HFFc6 (cell line): ENCODE measurements at regions not wholly inside any gene's neighbourhood (a gene's known extent, or its start where the extent isn't known, plus 50 kb on each side); places are given as distances from the start of the nearest gene placed in this dataset.

ENCODE experiments used
- DNase-seq: peaks from one replicate; pipeline ENCODE4 v3.0.0-alpha.2; 2018
- H3K27ac Mint-ChIP-seq: 2 replicates; pipeline ENCODE4 v1.8.0; 2020; ENCODE audit warnings: mild to moderate bottlenecking, mixed read lengths
- H3K27me3 Mint-ChIP-seq: 2 replicates; pipeline ENCODE4 v1.8.0; 2021; ENCODE audit warnings: mild to moderate bottlenecking, moderate library complexity, mixed read lengths; ENCODE audit not compliant: insufficient read depth
- H3K36me3 Mint-ChIP-seq: 2 replicates; pipeline ENCODE4 v1.8.0; 2021; ENCODE audit warnings: low read depth, mixed read lengths
- H3K4me1 Mint-ChIP-seq: 2 replicates; pipeline ENCODE4 v1.8.0; 2020; ENCODE audit warnings: low read depth, mixed read lengths
- H3K4me3 Mint-ChIP-seq: 2 replicates; pipeline ENCODE4 v1.8.0; 2020; ENCODE audit warnings: mild to moderate bottlenecking, moderate library complexity, mixed read lengths
- H3K9me3 Mint-ChIP-seq: 2 replicates; pipeline ENCODE4 v1.8.0; 2020; ENCODE audit warnings: mild to moderate bottlenecking, mixed read lengths
- CTCF ChIP-seq: fragments of 200-600 bp; sonication (generic); IDR thresholded peaks from 2 replicates; pipeline ENCODE4 v1.5.0; 2021; ENCODE audit warnings: antibody characterized with exemption, mild to moderate bottlenecking

- no peak for TF ChIP-seq CTCF
- Mint-ChIP-seq H3K36me3 (no peaks in the 10 kb centered on the region), H3K27ac (no peak overlapping the region), H3K4me3 (no peak overlapping the region), H3K27me3 (0 out of 2 replicates have a peak, but pooled peaks cover 2% of the 10 kb centered on the region), H3K4me1 (no peaks in the 10 kb centered on the region), H3K9me3 (peaks cover 41% of the 10 kb centered on the region)
- DNase-seq = no peak
Measured at GRCh38 chr10:107656932-107657331, 492.4 kb upstream of the SORCS1 start.

- TF ChIP-seq CTCF = no peak
- Mint-ChIP-seq H3K36me3 (no peaks in the 10 kb centered on the region), H3K9me3 (peaks cover 25% of the 10 kb centered on the region), H3K27ac (no peak overlapping the region), H3K4me3 (peak overlapping the region; percentile 42; the same call in 1 of the 2 replicates), H3K4me1 (no peaks in the 10 kb centered on the region), H3K27me3 (peaks cover 2% of the 10 kb centered on the region; the same call in 1 of the 2 replicates)
- no peak for DNase-seq
Measured at GRCh38 chr10:107653832-107654287, 489.4 kb upstream of the SORCS1 start.

- DNase-seq = no peak
- no peak for TF ChIP-seq CTCF
- no peak overlapping the region for H3K4me3 Mint-ChIP-seq
- H3K36me3 Mint-ChIP-seq = no peaks in the 10 kb centered on the region
- peaks cover 18% of the 10 kb centered on the region for H3K9me3 Mint-ChIP-seq
- no peak overlapping the region for H3K27ac Mint-ChIP-seq
- H3K4me1 Mint-ChIP-seq = no peaks in the 10 kb centered on the region
- H3K27me3 Mint-ChIP-seq = no peaks in the 10 kb centered on the region; the same call in 1 of the 2 replicates
Measured at GRCh38 chr10:107650939-107651338, 486.4 kb upstream of the SORCS1 start.

- H3K27ac Mint-ChIP-seq = no peak overlapping the region
- no peak overlapping the region for H3K4me3 Mint-ChIP-seq
- peaks cover 12% of the 10 kb centered on the region for H3K9me3 Mint-ChIP-seq
- TF ChIP-seq CTCF = no peak
- DNase-seq = no peak
- H3K27me3 Mint-ChIP-seq = no peaks in the 10 kb centered on the region; the same call in 1 of the 2 replicates
- no peaks in the 10 kb centered on the region for H3K36me3 Mint-ChIP-seq
- H3K4me1 Mint-ChIP-seq = no peaks in the 10 kb centered on the region
Measured at GRCh38 chr10:107649249-107649648, 484.7 kb upstream of the SORCS1 start.

GRCh38 chr10:107647462-107647861, 483.0 kb upstream of the SORCS1 start:
- DNase-seq = no peak
- TF ChIP-seq CTCF = no peak
- Mint-ChIP-seq H3K27ac (no peak overlapping the region), H3K4me1 (no peaks in the 10 kb centered on the region), H3K4me3 (no peak overlapping the region), H3K9me3 (peaks cover 20% of the 10 kb centered on the region), H3K27me3 (no peaks in the 10 kb centered on the region; the same call in 1 of the 2 replicates), H3K36me3 (no peaks in the 10 kb centered on the region)

- no peak for DNase-seq
- Mint-ChIP-seq H3K36me3 (no peaks in the 10 kb centered on the region), H3K9me3 (peaks cover 26% of the 10 kb centered on the region), H3K4me3 (no peak overlapping the region), H3K27me3 (no peaks in the 10 kb centered on the region), H3K4me1 (no peaks in the 10 kb centered on the region), H3K27ac (no peak overlapping the region)
- no peak for TF ChIP-seq CTCF
Measured at GRCh38 chr10:107631876-107632275, 467.4 kb upstream of the SORCS1 start.
